ENCODE measurements at regions not wholly inside any gene's neighbourhood (a gene's known extent, or its start where the extent isn't known, plus 50 kb on each side); places are given as distances from the start of the nearest gene placed in this dataset.

DNA sequence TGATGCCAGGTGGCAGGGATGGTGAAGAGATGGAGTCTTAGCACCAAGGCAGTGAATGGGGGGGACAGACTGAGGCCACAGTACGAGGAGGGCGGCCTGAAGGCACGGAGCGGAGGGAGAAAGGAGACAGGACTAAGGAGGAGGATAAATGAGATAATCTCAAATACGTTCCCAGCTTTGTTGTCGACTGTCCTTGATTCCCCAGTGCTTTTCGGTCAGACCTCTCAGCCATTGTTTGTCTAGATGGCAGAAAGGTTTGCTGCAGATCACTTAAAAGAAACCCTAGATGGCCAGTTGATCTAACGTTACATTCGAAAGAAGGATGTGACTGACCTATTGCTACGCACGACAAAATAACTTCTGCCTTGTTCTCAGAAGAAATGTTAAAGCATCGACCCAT is 479.0 kb downstream of the GATA3 start:
- Histone ChIP-seq H3K4me3 (ENCODE audit: low read length) (no peak overlapping the region), H3K36me3 (ENCODE audit: control insufficient read depth, insufficient read depth, low read length) (no peaks in the 10 kb centered on the region), H3K27ac (ENCODE audit: low read length) (no peak overlapping the region), H3K4me1 (ENCODE audit: control insufficient read depth, insufficient read depth, low read length) (no peaks in the 10 kb centered on the region), H3K9me3 (ENCODE audit: control insufficient read depth, insufficient read depth, low read length) (no peaks in the 10 kb centered on the region), H3K27me3 (ENCODE audit: control insufficient read depth, insufficient read depth, low read length) (no peaks in the 10 kb centered on the region)
- intact Hi-C loops (cut with micrococcal nuclease): no loop called here
- ATAC-seq: no peak
- no peaks in the 10 kb centered on the region for H3K4me1 Mint-ChIP-seq
- TF ChIP-seq, protein P1, sequence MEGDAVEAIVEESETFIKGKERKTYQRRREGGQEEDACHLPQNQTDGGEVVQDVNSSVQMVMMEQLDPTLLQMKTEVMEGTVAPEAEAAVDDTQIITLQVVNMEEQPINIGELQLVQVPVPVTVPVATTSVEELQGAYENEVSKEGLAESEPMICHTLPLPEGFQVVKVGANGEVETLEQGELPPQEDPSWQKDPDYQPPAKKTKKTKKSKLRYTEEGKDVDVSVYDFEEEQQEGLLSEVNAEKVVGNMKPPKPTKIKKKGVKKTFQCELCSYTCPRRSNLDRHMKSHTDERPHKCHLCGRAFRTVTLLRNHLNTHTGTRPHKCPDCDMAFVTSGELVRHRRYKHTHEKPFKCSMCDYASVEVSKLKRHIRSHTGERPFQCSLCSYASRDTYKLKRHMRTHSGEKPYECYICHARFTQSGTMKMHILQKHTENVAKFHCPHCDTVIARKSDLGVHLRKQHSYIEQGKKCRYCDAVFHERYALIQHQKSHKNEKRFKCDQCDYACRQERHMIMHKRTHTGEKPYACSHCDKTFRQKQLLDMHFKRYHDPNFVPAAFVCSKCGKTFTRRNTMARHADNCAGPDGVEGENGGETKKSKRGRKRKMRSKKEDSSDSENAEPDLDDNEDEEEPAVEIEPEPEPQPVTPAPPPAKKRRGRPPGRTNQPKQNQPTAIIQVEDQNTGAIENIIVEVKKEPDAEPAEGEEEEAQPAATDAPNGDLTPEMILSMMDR (IDR thresholded peaks at IDR 0.05): no peak
- WGBS (ENCODE audit: insufficient coverage): 91% methylated on average over 12 of the region's 12 CpGs
- H3K9me3 Mint-ChIP-seq: no peaks in the 10 kb centered on the region
- H3K27ac Mint-ChIP-seq: no peak overlapping the region
- H3K36me3 Mint-ChIP-seq: no peaks in the 10 kb centered on the region
- no peak overlapping the region for H3K4me3 Mint-ChIP-seq
- H3K27me3 Mint-ChIP-seq (ENCODE audit: low read depth in 2 of 2): peaks cover 10 to 51% of the 10 kb centered on the region in 2 donors
- no peak for DNase-seq

GRCh38 chr10:8534096-8534495 is 479.6 kb downstream of the GATA3 start:
- no peak for ATAC-seq
- no peaks in the 10 kb centered on the region for H3K9me3 Mint-ChIP-seq
- H3K27me3 Mint-ChIP-seq (ENCODE audit: low read depth in 2 of 2): peaks cover 8 to 51% of the 10 kb centered on the region in 2 donors
- no peak overlapping the region for H3K27ac Mint-ChIP-seq
- no peak for DNase-seq
- Histone ChIP-seq H3K9me3 (ENCODE audit: control insufficient read depth, insufficient read depth, low read length) (no peaks in the 10 kb centered on the region), H3K27ac (ENCODE audit: low read length) (no peak overlapping the region), H3K36me3 (ENCODE audit: control insufficient read depth, insufficient read depth, low read length) (no peaks in the 10 kb centered on the region), H3K27me3 (ENCODE audit: control insufficient read depth, insufficient read depth, low read length) (no peaks in the 10 kb centered on the region), H3K4me1 (ENCODE audit: control insufficient read depth, insufficient read depth, low read length) (no peaks in the 10 kb centered on the region), H3K4me3 (ENCODE audit: low read length) (no peak overlapping the region)
- WGBS (ENCODE audit: insufficient coverage): 82% methylated on average over 6 of the region's 6 CpGs
- intact Hi-C loops (cut with micrococcal nuclease): no loop called here
- no peaks in the 10 kb centered on the region for H3K4me1 Mint-ChIP-seq
- H3K36me3 Mint-ChIP-seq: no peaks in the 10 kb centered on the region
- no peak overlapping the region for H3K4me3 Mint-ChIP-seq
- TF ChIP-seq, protein P1 (IDR thresholded peaks at IDR 0.05): no peak

- no peaks in the 10 kb centered on the region for H3K4me1 ChIP-seq (ENCODE audit: control insufficient read depth, insufficient read depth, low read length)
- ATAC-seq: no peak
- Mint-ChIP-seq H3K4me1 (no peaks in the 10 kb centered on the region), H3K27me3 (ENCODE audit: low read depth in 2 of 2) (peaks cover 8 to 54% of the 10 kb centered on the region in 2 donors), H3K27ac (no peak overlapping the region), H3K36me3 (no peaks in the 10 kb centered on the region), H3K9me3 (peaks cover 0 to 2% of the 10 kb centered on the region in 2 donors), H3K4me3 (no peak overlapping the region)
- WGBS (ENCODE audit: insufficient coverage): 76% methylated on average over 4 of the region's 4 CpGs
- H3K36me3 ChIP-seq (ENCODE audit: control insufficient read depth, insufficient read depth, low read length): no peaks in the 10 kb centered on the region
- no peak overlapping the region for H3K27ac ChIP-seq (ENCODE audit: low read length)
- TF ChIP-seq, protein P1 (IDR thresholded peaks at IDR 0.05): no peak
- intact Hi-C loops (cut with micrococcal nuclease): no loop called here
- H3K27me3 ChIP-seq (ENCODE audit: control insufficient read depth, insufficient read depth, low read length): no peaks in the 10 kb centered on the region
- DNase-seq: no peak
- H3K9me3 ChIP-seq (ENCODE audit: control insufficient read depth, insufficient read depth, low read length): no peaks in the 10 kb centered on the region
- H3K4me3 ChIP-seq (ENCODE audit: low read length): no peak overlapping the region
These were observed 480.4 kb downstream of the GATA3 start for GRCh38 chr10:8534891-8535290.

DNA sequence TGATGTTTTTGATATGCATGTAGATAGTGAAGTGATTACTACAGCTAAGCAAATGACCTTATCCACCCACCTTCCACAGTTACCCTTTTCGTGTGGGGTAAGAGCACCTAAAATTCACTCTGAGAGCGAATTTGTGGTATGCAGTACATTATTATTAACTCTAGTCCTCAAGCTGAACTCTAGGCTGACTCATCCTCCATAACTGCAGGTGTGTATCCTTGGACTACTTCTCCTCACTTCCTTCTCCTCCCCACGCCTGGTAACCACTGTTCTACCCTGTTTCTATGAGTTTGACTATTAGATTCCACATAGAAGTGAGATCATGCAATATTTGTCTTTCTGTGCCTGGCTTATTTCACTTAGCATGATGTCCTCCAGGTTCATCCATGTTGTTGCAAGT is 484.6 kb downstream of the GATA3 start:
- H3K4me3 ChIP-seq (ENCODE audit: low read length): no peak overlapping the region
- intact Hi-C loops (cut with micrococcal nuclease): no loop called here
- WGBS (ENCODE audit: insufficient coverage): 70% methylated on average over 2 of the region's 3 CpGs
- Mint-ChIP-seq H3K4me3 (no peak overlapping the region), H3K27me3 (ENCODE audit: low read depth in 2 of 2) (peaks cover 8 to 43% of the 10 kb centered on the region in 2 donors), H3K36me3 (no peaks in the 10 kb centered on the region), H3K9me3 (peaks cover 0 to 2% of the 10 kb centered on the region in 2 donors), H3K27ac (no peak overlapping the region), H3K4me1 (no peaks in the 10 kb centered on the region)
- H3K27me3 ChIP-seq (ENCODE audit: control insufficient read depth, insufficient read depth, low read length): no peaks in the 10 kb centered on the region
- no peak overlapping the region for H3K27ac ChIP-seq (ENCODE audit: low read length)
- H3K9me3 ChIP-seq (ENCODE audit: control insufficient read depth, insufficient read depth, low read length): no peaks in the 10 kb centered on the region
- no peaks in the 10 kb centered on the region for H3K36me3 ChIP-seq (ENCODE audit: control insufficient read depth, insufficient read depth, low read length)
- ATAC-seq: no peak
- no peaks in the 10 kb centered on the region for H3K4me1 ChIP-seq (ENCODE audit: control insufficient read depth, insufficient read depth, low read length)
- TF ChIP-seq, protein P1 (IDR thresholded peaks at IDR 0.05): no peak
- no peak for DNase-seq
